ENCODE measurements at regions not wholly inside any gene's neighbourhood (a gene's known extent, or its start where the extent isn't known, plus 50 kb on each side); places are given as distances from the start of the nearest gene placed in this dataset.

DNA sequence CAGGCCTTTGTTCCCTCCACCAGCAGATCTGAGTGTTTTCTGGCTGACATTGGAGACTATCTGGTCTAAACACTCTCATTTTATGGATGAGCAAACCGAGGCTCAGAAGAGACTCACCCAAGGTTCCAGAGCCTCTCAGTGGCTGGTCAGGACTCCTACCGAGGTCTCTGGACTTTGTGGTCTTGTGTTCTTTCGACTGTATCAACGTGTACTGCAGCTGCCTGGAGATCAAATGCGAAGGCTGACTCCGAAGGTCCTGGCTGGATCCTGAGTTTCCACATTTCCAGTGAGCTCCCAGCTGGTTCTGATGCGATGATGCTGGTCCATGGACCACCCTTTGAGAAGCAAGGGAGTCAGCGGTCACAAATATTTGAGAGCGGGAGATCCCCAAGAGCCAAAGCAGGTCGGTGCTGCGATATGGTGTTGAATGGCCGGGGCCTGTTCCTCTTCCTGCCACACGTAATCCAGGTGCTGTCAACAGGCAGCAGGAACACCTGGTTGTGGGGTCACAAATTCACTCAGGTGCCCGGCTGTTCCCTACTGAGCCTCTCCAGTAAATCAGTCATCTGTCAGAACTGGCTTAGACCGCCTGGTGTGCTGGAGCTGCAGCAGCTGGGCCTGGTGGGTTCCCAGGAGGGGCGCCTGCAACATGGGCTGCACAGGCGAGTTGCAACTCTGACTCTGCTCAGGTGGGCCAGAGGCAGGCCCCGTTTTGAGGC, 94.8 kb upstream of the USP24 start:
- H3K4me1 ChIP-seq (ENCODE audit: insufficient read depth, low read length, poor library complexity, severe bottlenecking) = no peaks in the 10 kb centered on the region
- no peaks in the 10 kb centered on the region for H4K20me1 ChIP-seq (ENCODE audit: insufficient read depth, low read length, poor library complexity, severe bottlenecking)
- no peaks in the 10 kb centered on the region for H3K9me3 ChIP-seq (ENCODE audit: insufficient read depth, low read depth, low read length)
- H3K9me2 ChIP-seq (replicated peaks; ENCODE audit: low read depth, low read length) = no peaks in the 10 kb centered on the region
- H2AFZ ChIP-seq (ENCODE audit: low read length) = no peak overlapping the region
- H3K79me2 ChIP-seq (ENCODE audit: insufficient read depth, low read length) = no peaks in the 10 kb centered on the region
- no peak overlapping the region for H3K4me2 ChIP-seq (ENCODE audit: low read depth, low read length, poor library complexity, severe bottlenecking)
- no peaks in the 10 kb centered on the region for H3K36me3 ChIP-seq (ENCODE audit: insufficient read depth, low read length)
- no peak overlapping the region for H3K4me3 ChIP-seq (ENCODE audit: low read length, poor library complexity, severe bottlenecking)
- no peak for TF ChIP-seq EZH2phosphoT487 (IDR thresholded peaks at IDR 0.05; ENCODE audit: borderline replicate concordance)
- TF ChIP-seq, protein P1, sequence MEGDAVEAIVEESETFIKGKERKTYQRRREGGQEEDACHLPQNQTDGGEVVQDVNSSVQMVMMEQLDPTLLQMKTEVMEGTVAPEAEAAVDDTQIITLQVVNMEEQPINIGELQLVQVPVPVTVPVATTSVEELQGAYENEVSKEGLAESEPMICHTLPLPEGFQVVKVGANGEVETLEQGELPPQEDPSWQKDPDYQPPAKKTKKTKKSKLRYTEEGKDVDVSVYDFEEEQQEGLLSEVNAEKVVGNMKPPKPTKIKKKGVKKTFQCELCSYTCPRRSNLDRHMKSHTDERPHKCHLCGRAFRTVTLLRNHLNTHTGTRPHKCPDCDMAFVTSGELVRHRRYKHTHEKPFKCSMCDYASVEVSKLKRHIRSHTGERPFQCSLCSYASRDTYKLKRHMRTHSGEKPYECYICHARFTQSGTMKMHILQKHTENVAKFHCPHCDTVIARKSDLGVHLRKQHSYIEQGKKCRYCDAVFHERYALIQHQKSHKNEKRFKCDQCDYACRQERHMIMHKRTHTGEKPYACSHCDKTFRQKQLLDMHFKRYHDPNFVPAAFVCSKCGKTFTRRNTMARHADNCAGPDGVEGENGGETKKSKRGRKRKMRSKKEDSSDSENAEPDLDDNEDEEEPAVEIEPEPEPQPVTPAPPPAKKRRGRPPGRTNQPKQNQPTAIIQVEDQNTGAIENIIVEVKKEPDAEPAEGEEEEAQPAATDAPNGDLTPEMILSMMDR (conservative IDR thresholded peaks at IDR 0.05; ENCODE audit: low read length) = no peak
- no peaks in the 10 kb centered on the region for H3K27me3 ChIP-seq (ENCODE audit: insufficient read depth, low read length, poor library complexity, severe bottlenecking)
- no peaks in the 10 kb centered on the region for H3F3A ChIP-seq (ENCODE audit: low read depth)
- H3K9ac ChIP-seq (ENCODE audit: low read depth, low read length, poor library complexity, severe bottlenecking) = no peak overlapping the region

DNA sequence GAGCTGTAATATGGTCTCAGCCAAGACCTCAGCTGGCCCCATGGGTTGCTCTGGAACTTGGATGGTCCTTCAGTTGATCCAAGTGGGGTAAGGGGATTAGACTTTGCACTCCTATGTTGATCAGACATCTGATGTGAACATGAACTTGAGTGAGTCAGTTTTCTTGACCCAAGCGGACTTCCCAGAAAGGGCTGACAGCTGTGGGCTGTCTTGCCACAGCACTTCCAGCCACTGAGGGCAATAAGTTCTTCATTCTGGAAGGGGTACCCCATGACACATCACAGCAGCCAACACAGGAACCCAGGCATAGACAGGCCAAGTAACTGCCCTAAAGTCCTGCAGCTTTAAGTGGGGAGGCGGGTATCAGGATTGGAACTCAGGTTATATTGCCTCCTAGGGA, 93.9 kb upstream of the USP24 start:
- H3K9me3 ChIP-seq (ENCODE audit: insufficient read depth, low read depth, low read length) = no peaks in the 10 kb centered on the region
- no peak overlapping the region for H3K9ac ChIP-seq (ENCODE audit: low read depth, low read length, poor library complexity, severe bottlenecking)
- no peak overlapping the region for H3K4me3 ChIP-seq (ENCODE audit: low read length, poor library complexity, severe bottlenecking)
- no peaks in the 10 kb centered on the region for H3F3A ChIP-seq (ENCODE audit: low read depth)
- H3K36me3 ChIP-seq (ENCODE audit: insufficient read depth, low read length) = no peaks in the 10 kb centered on the region
- no peaks in the 10 kb centered on the region for H3K79me2 ChIP-seq (ENCODE audit: insufficient read depth, low read length)
- H3K9me2 ChIP-seq (replicated peaks; ENCODE audit: low read depth, low read length) = no peaks in the 10 kb centered on the region
- no peak overlapping the region for H3K4me2 ChIP-seq (ENCODE audit: low read depth, low read length, poor library complexity, severe bottlenecking)
- H3K27me3 ChIP-seq (ENCODE audit: insufficient read depth, low read length, poor library complexity, severe bottlenecking) = no peaks in the 10 kb centered on the region
- no peaks in the 10 kb centered on the region for H3K4me1 ChIP-seq (ENCODE audit: insufficient read depth, low read length, poor library complexity, severe bottlenecking)
- no peak overlapping the region for H2AFZ ChIP-seq (ENCODE audit: low read length)
- no peaks in the 10 kb centered on the region for H4K20me1 ChIP-seq (ENCODE audit: insufficient read depth, low read length, poor library complexity, severe bottlenecking)
- TF ChIP-seq, protein P1 (conservative IDR thresholded peaks at IDR 0.05; ENCODE audit: low read length) = no peak
- no peak for TF ChIP-seq EZH2phosphoT487 (IDR thresholded peaks at IDR 0.05; ENCODE audit: borderline replicate concordance)

GRCh38 chr1:55305735-55306134, 90.6 kb upstream of the USP24 start:
- H3K4me3 ChIP-seq (ENCODE audit: low read length, poor library complexity, severe bottlenecking) = no peak overlapping the region
- H3K4me2 ChIP-seq (ENCODE audit: low read depth, low read length, poor library complexity, severe bottlenecking) = no peak overlapping the region
- no peaks in the 10 kb centered on the region for H3K27me3 ChIP-seq (ENCODE audit: insufficient read depth, low read length, poor library complexity, severe bottlenecking)
- H3K36me3 ChIP-seq (ENCODE audit: insufficient read depth, low read length) = no peaks in the 10 kb centered on the region
- H3K9ac ChIP-seq (ENCODE audit: low read depth, low read length, poor library complexity, severe bottlenecking) = no peak overlapping the region
- H2AFZ ChIP-seq (ENCODE audit: low read length) = no peak overlapping the region
- no peaks in the 10 kb centered on the region for H3K79me2 ChIP-seq (ENCODE audit: insufficient read depth, low read length)
- H3K9me2 ChIP-seq (replicated peaks; ENCODE audit: low read depth, low read length) = no peaks in the 10 kb centered on the region
- H3F3A ChIP-seq (ENCODE audit: low read depth) = no peaks in the 10 kb centered on the region
- no peaks in the 10 kb centered on the region for H3K9me3 ChIP-seq (ENCODE audit: insufficient read depth, low read depth, low read length)
- no peaks in the 10 kb centered on the region for H4K20me1 ChIP-seq (ENCODE audit: insufficient read depth, low read length, poor library complexity, severe bottlenecking)
- H3K4me1 ChIP-seq (ENCODE audit: insufficient read depth, low read length, poor library complexity, severe bottlenecking) = no peaks in the 10 kb centered on the region
- TF ChIP-seq EZH2phosphoT487 (IDR thresholded peaks at IDR 0.05; ENCODE audit: borderline replicate concordance) = no peak
- TF ChIP-seq, protein P1 (conservative IDR thresholded peaks at IDR 0.05; ENCODE audit: low read length) = no peak

All from Loucy (cell line).